Thoracic aorta (tissue), 2 donors: ENCODE measurements at regions not wholly inside any gene's neighbourhood (a gene's known extent, or its start where the extent isn't known, plus 50 kb on each side); places are given as distances from the start of the nearest gene placed in this dataset.

Experiments
- ATAC-seq: fragments of 150-250 bp; one replicate; pipeline ENCODE4 v1.8.0; 2017; ENCODE audit warnings: low read depth; ENCODE audit not compliant: insufficient number of reproducible peaks, low FRiP score
- DNase-seq: peaks from one replicate; pipeline ENCODE4 v3.0.0-alpha.2; 2020; ENCODE audit warnings: low spot score
- H3K27ac ChIP-seq, 2 donors: fragments of 200-600 bp; sonication (generic); 1 replicate in 1 of 2; 2 replicates in 1 of 2; pipeline ENCODE4 v1.5.1; 2016; ENCODE audit warnings: mild to moderate bottlenecking in 2 of 2, moderate library complexity in 2 of 2
- H3K27me3 ChIP-seq: fragments of 200-600 bp; sonication (generic); replicated peaks from 2 replicates; pipeline ENCODE4 v1.6.0; 2016; ENCODE audit warnings: mild to moderate bottlenecking; ENCODE audit not compliant: insufficient read depth
- H3K36me3 ChIP-seq: fragments of 200-600 bp; sonication (generic); one replicate; pipeline ENCODE4 v1.5.1; 2016
- H3K4me1 ChIP-seq, 2 donors: fragments of 200-600 bp; sonication (generic); 1 replicate in 1 of 2; 2 replicates in 1 of 2; pipeline versions ENCODE4 v1.5.1 to v1.6.0; 2016; ENCODE audit warnings: low read depth in 2 of 2, mild to moderate bottlenecking in 1 of 2; ENCODE audit not compliant: control insufficient read depth in 1 of 2
- H3K4me3 ChIP-seq: fragments of 200-600 bp; sonication (generic); 2 replicates; pipeline ENCODE4 v1.5.1; 2016; ENCODE audit warnings: mild to moderate bottlenecking
- H3K9me3 ChIP-seq: fragments of 200-600 bp; sonication (generic); 2 replicates; pipeline ENCODE4 v1.5.1; 2016
- TF ChIP-seq, protein P1 (sequence below): fragments of 200-600 bp; sonication (generic); IDR thresholded peaks from one replicate; pipeline ENCODE4 v1.5.1; 2019; ENCODE audit warnings: antibody characterized with exemption

DNA sequence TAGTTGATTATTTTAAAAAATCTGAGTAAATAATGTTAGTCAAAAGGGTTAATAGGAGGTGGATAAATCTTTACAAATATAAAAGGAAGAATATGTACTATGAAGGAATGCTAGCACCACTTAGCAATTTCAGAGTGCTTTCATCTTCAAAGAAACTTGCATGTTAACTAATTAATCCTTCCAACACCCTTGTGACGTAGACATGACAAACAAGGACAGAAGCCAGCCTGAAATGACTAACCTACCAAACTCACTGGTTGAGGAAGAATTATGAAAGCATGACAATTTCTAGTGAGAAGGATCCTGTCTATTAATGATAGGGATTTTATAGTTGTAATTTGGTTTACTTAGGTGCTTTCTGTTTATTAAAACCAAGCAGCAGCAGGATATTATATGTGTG, 468.0 kb upstream of the FZD8 start:
- no peak for ATAC-seq
- H3K27ac ChIP-seq, result no peak overlapping the region
- no peak overlapping the region for H3K4me3 ChIP-seq
- no peaks in the 10 kb centered on the region for H3K27me3 ChIP-seq
- TF ChIP-seq, protein P1, sequence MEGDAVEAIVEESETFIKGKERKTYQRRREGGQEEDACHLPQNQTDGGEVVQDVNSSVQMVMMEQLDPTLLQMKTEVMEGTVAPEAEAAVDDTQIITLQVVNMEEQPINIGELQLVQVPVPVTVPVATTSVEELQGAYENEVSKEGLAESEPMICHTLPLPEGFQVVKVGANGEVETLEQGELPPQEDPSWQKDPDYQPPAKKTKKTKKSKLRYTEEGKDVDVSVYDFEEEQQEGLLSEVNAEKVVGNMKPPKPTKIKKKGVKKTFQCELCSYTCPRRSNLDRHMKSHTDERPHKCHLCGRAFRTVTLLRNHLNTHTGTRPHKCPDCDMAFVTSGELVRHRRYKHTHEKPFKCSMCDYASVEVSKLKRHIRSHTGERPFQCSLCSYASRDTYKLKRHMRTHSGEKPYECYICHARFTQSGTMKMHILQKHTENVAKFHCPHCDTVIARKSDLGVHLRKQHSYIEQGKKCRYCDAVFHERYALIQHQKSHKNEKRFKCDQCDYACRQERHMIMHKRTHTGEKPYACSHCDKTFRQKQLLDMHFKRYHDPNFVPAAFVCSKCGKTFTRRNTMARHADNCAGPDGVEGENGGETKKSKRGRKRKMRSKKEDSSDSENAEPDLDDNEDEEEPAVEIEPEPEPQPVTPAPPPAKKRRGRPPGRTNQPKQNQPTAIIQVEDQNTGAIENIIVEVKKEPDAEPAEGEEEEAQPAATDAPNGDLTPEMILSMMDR, result no peak
- H3K4me1 ChIP-seq, result peaks cover 0 to 11% of the 10 kb centered on the region in 2 donors
- DNase-seq, result no peak
- H3K36me3 ChIP-seq, result no peaks in the 10 kb centered on the region
- no peaks in the 10 kb centered on the region for H3K9me3 ChIP-seq

DNA sequence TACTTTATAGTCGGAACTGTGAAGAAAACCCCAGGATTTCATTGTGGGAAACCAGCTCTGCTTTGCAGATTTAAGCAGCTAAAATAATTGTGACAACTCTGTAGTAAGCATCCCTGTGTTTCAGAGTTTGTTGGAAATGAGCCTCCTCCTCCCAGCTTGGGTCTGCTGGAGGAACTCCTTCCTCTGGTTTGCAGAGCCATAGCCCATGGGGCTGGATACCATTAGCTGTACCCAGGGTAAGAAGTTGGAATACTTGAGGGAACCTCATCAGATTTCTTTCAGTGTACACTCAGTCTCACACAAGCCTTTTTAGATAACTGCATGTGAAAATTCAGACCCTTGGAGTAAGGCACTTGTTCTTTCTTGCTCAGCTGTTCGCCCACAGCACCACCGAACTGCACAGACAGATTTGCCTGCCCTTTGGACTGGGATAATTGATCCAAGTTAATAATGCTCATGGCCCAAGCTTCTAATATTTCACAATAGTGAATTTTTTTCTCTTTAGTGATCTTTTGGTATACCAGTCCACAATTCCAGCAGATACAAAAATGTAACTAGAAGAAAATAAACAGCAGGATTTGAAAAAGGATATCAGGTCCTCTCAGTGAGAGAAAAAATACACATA, 467.4 kb upstream of the FZD8 start:
- H3K9me3 ChIP-seq, result no peaks in the 10 kb centered on the region
- DNase-seq, result no peak
- H3K4me3 ChIP-seq, result no peak overlapping the region
- H3K27ac ChIP-seq, result no peak overlapping the region
- ATAC-seq, result no peak
- TF ChIP-seq, protein P1, result no peak
- no peaks in the 10 kb centered on the region for H3K36me3 ChIP-seq
- H3K27me3 ChIP-seq, result no peaks in the 10 kb centered on the region
- H3K4me1 ChIP-seq, result peaks cover 0 to 5% of the 10 kb centered on the region in 2 donors

DNA sequence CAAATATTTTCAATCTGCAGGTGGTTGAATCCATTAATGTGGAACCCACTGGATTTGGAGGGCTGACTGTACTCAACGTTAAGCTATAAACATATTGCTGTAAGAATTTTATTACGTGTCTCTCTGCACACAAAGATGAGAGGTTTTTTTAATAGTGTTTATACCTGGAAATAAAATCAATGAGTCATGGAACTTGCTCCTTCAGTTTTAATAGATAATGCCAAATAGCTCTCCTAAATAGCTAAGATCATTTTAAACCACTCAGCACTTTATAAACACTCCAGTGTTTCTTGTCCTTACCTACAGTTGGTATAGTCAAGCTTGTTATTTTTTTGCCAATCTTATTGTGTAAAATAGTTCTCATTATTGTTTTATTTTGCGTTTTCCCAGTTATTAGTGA, 455.6 kb upstream of the FZD8 start:
- Histone ChIP-seq H3K4me3 (no peak overlapping the region), H3K27me3 (no peaks in the 10 kb centered on the region), H3K9me3 (peaks cover 5% of the 10 kb centered on the region), H3K36me3 (no peaks in the 10 kb centered on the region), H3K27ac (no peak overlapping the region), H3K4me1 (no peaks in the 10 kb centered on the region)
- TF ChIP-seq, protein P1, result no peak
- ATAC-seq, result no peak
- no peak for DNase-seq

DNA sequence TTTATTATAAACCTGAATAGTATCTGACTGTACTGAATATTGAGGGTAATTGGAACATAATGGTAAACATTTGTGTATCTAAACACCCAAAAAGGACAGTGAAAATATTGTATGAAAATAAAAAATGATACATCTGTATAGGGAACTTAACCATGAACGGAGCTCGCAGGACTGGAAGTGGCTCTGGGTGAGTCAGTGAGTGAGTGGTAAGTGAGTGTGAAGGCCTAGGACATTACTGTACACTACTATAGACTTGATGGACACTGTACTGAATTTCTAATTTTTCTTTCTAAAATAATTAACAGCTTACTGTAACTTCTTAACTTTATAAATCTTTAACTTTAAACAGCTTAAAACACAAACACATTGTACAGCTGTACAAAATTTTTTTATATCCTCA, 454.5 kb upstream of the FZD8 start:
- Histone ChIP-seq H3K27ac (no peak overlapping the region), H3K4me3 (no peak overlapping the region), H3K4me1 (no peaks in the 10 kb centered on the region), H3K36me3 (no peaks in the 10 kb centered on the region), H3K27me3 (no peaks in the 10 kb centered on the region), H3K9me3 (peaks cover 5% of the 10 kb centered on the region)
- DNase-seq, result no peak
- TF ChIP-seq, protein P1, result no peak
- ATAC-seq, result no peak

DNA sequence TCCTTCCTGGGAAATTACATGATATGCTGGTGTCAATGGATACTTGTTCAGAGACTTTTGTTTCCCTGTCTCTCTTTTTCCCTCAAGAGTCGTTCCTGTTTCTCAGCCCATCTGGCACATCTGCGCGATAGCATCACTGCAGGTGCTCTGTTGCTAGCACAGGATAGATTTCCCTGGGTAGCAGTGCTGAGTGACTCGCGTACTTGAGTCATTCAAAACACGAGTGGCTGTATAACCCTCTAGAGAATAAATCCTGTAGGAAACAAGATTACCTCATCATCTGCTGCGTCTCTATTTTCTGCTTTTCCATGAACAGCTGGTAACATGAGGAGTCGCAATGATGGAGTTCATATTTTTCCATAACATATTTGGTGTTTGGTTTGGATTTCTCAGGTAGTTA, 452.0 kb upstream of the FZD8 start:
- H3K9me3 ChIP-seq, result peaks cover 1% of the 10 kb centered on the region
- peak; percentile 43 for ATAC-seq

More for the DNA sequence above, 452.0 kb upstream of the FZD8 start:
- peaks cover 3 to 14% of the 10 kb centered on the region in 2 donors for H3K4me1 ChIP-seq
- no peak overlapping the region for H3K27ac ChIP-seq
- no peak overlapping the region for H3K4me3 ChIP-seq
- no peak for DNase-seq
- TF ChIP-seq, protein P1, result no peak
- H3K36me3 ChIP-seq, result no peaks in the 10 kb centered on the region
- H3K27me3 ChIP-seq, result no peaks in the 10 kb centered on the region
